IMR-90 (cell line): ENCODE measurements at regions not wholly inside any gene's neighbourhood (a gene's known extent, or its start where the extent isn't known, plus 50 kb on each side); places are given as distances from the start of the nearest gene placed in this dataset.

ENCODE experiments used
- ATAC-seq: fragments of 200-7000 bp; cut with Tn5 transposase; 2 replicates; pipeline ENCODE4 v1.9.1; 2020; ENCODE audit warnings: low read depth, mild to moderate bottlenecking, moderate library complexity
- BruUV-seq: library from RNA; stranded (reverse); fragments of 400-500 nt; replicated peaks from 2 replicates; lab custom pipeline; 2021; lab: Mats Ljungman, UMichigan
- CTCF ChIA-PET: fragments of 300-600 bp; formaldehyde crosslinking; extraction: SDS; loops from one replicate; lab custom pipeline; 2021; ENCODE audit warnings: antibody characterized with exemption; lab: Yijun Ruan, JAX
- POLR2A ChIA-PET: fragments of 300-600 bp; sonication (Branson Sonifier 250); formaldehyde crosslinking; loops from one replicate; lab custom pipeline; 2022; ENCODE audit warnings: antibody characterized with exemption; ENCODE audit not compliant: unreplicated experiment; lab: Charles Lee
- DNase-seq: peaks from one replicate; pipeline ENCODE4 v3.0.0; 2013
- H2AFZ ChIP-seq: replicated peaks from 2 replicates; pipeline ENCODE3; 2013; ENCODE audit warnings: low read length, mild to moderate bottlenecking; ENCODE audit not compliant: poor library complexity
- H2AK5ac ChIP-seq: 2 replicates; pipeline ENCODE4 v1.6.1; 2013; ENCODE audit warnings: low read depth, low read length, inconsistent platforms
- H2AK9ac ChIP-seq: replicated peaks from 2 replicates; pipeline ENCODE3; 2013; ENCODE audit warnings: mild to moderate bottlenecking, low read depth, low read length, moderate library complexity; ENCODE audit not compliant: poor library complexity
- H2BK120ac ChIP-seq: 2 replicates; pipeline ENCODE4 v1.6.1; 2013; ENCODE audit warnings: low read depth, low read length, inconsistent platforms
- H2BK15ac ChIP-seq: 3 replicates; pipeline ENCODE4 v1.6.1; 2013; ENCODE audit warnings: low read depth, low read length, inconsistent platforms
- H2BK20ac ChIP-seq: 2 replicates; pipeline ENCODE4 v1.6.1; 2013; ENCODE audit warnings: low read depth, mild to moderate bottlenecking, inconsistent platforms, low read length, moderate library complexity
- H2BK5ac ChIP-seq: 2 replicates; pipeline ENCODE4 v1.6.1; 2013; ENCODE audit warnings: mild to moderate bottlenecking, low read depth, low read length, inconsistent platforms; ENCODE audit not compliant: poor library complexity, severe bottlenecking
- H3K14ac ChIP-seq: replicated peaks from 2 replicates; pipeline ENCODE4 v1.6.1; 2013; ENCODE audit warnings: low read depth, low read length, inconsistent platforms
- H3K18ac ChIP-seq: 2 replicates; pipeline ENCODE4 v1.6.1; 2013; ENCODE audit warnings: low read depth, low read length, control low read depth
- H3K23ac ChIP-seq: 2 replicates; pipeline ENCODE4 v1.6.1; 2013; ENCODE audit warnings: low read depth, low read length, inconsistent platforms
- H3K27ac ChIP-seq: 2 replicates; pipeline ENCODE4 v1.5.1; 2013; ENCODE audit warnings: mild to moderate bottlenecking, control low read depth, low read length; ENCODE audit not compliant: insufficient read depth
- H3K27me3 ChIP-seq: 2 replicates; pipeline ENCODE4 v1.6.1; 2013; ENCODE audit warnings: low read length; ENCODE audit not compliant: control insufficient read depth, insufficient read depth
- H3K36me3 ChIP-seq: 2 replicates; pipeline ENCODE4 v1.6.1; 2013; ENCODE audit warnings: low read length, mixed read lengths; ENCODE audit not compliant: control insufficient read depth, insufficient read depth
- H3K4ac ChIP-seq: 2 replicates; pipeline ENCODE4 v1.6.1; 2013; ENCODE audit warnings: low read depth, low read length, inconsistent platforms
- H3K4me1 ChIP-seq: 2 replicates; pipeline ENCODE4 v1.6.1; 2013; ENCODE audit warnings: low read length, mixed read lengths; ENCODE audit not compliant: control insufficient read depth, insufficient read depth
- H3K4me2 ChIP-seq: 2 replicates; pipeline ENCODE4 v1.6.1; 2013; ENCODE audit warnings: low read depth, mild to moderate bottlenecking, control low read depth, low read length, moderate library complexity
- H3K4me3 ChIP-seq: 2 replicates; pipeline ENCODE4 v1.5.1; 2013; ENCODE audit warnings: low read depth, mild to moderate bottlenecking, control low read depth, low read length, moderate library complexity; ENCODE audit not compliant: insufficient read depth
- H3K56ac ChIP-seq: 2 replicates; pipeline ENCODE4 v1.6.1; 2013; ENCODE audit warnings: low read length, inconsistent platforms; ENCODE audit not compliant: insufficient read depth; ENCODE audit errors: extremely low read depth
- H3K79me1 ChIP-seq, 2 experiments: 2 replicates each; pipeline ENCODE4 v1.6.1; 2013; ENCODE audit warnings: low read length in 2 of 2, inconsistent platforms in 1 of 2, low read depth in 1 of 2
- H3K9ac ChIP-seq: 2 replicates; pipeline ENCODE4 v1.6.1; 2013; ENCODE audit warnings: low read depth, low read length, control low read depth
- H3K9me1 ChIP-seq: 2 replicates; pipeline ENCODE4 v1.6.1; 2013; ENCODE audit warnings: low read length, inconsistent platforms; ENCODE audit not compliant: insufficient read depth
- H3K9me3 ChIP-seq: 2 replicates; pipeline ENCODE4 v1.6.1; 2013; ENCODE audit warnings: low read length; ENCODE audit not compliant: control insufficient read depth, insufficient read depth
- H4K20me1 ChIP-seq: 2 replicates; pipeline ENCODE4 v1.6.1; 2013; ENCODE audit warnings: low read length, inconsistent platforms; ENCODE audit not compliant: insufficient read depth
- H4K5ac ChIP-seq: 2 replicates; pipeline ENCODE4 v1.6.1; 2013; ENCODE audit warnings: mild to moderate bottlenecking, low read depth, low read length, control low read depth
- H4K8ac ChIP-seq, 2 experiments: 2 replicates each; pipeline ENCODE4 v1.6.1; 2013; ENCODE audit warnings: low read depth in 2 of 2, low read length in 2 of 2, control low read depth in 1 of 2, inconsistent platforms in 1 of 2
- H4K91ac ChIP-seq: 2 replicates; pipeline ENCODE4 v1.6.1; 2013; ENCODE audit warnings: low read depth, low read length, inconsistent platforms; ENCODE audit not compliant: insufficient read depth
- BHLHE40 ChIP-seq: fragments of 150-350 bp; IDR thresholded peaks from 2 replicates; pipeline ENCODE4 v1.6.1; 2016; ENCODE audit warnings: mild to moderate bottlenecking, low read depth, low read length
- CEBPB ChIP-seq: IDR thresholded peaks from 2 replicates; pipeline ENCODE4 v1.6.1; 2012; ENCODE audit warnings: low read depth, low read length, improper control_type of control experiment
- CHD1 ChIP-seq: IDR thresholded peaks from 2 replicates; pipeline ENCODE4 v1.6.1; 2012; ENCODE audit warnings: low read depth, low read length, improper control_type of control experiment
- CTCF ChIP-seq: conservative IDR thresholded peaks from 2 replicates; pipeline ENCODE4 v1.5.1; 2012; ENCODE audit warnings: mild to moderate bottlenecking, low read depth, low read length, improper control_type of control experiment
- ELK1 ChIP-seq: fragments of 150-350 bp; IDR thresholded peaks from 2 replicates; pipeline ENCODE4 v1.6.1; 2016; ENCODE audit warnings: low read depth, mild to moderate bottlenecking, low read length, moderate library complexity, borderline replicate concordance
- FOS ChIP-seq: fragments of 150-350 bp; IDR thresholded peaks from 2 replicates; pipeline ENCODE4 v1.6.1; 2016; ENCODE audit warnings: low read depth, low read length
- MAFK ChIP-seq: IDR thresholded peaks from 2 replicates; pipeline ENCODE4 v1.6.1; 2012; ENCODE audit warnings: low read depth, low read length, improper control_type of control experiment
- MAZ ChIP-seq: IDR thresholded peaks from 2 replicates; pipeline ENCODE4 v1.6.1; 2012; ENCODE audit warnings: low read depth, mild to moderate bottlenecking, low read length, improper control_type of control experiment, moderate library complexity, borderline replicate concordance
- MXI1 ChIP-seq: IDR thresholded peaks from 2 replicates; pipeline ENCODE4 v1.6.1; 2012; ENCODE audit warnings: low read depth, mild to moderate bottlenecking, low read length, moderate library complexity, borderline replicate concordance
- NFE2L2 ChIP-seq: fragments of 150-350 bp; IDR thresholded peaks from 2 replicates; pipeline ENCODE4 v1.6.1; 2016; ENCODE audit warnings: low read depth, mild to moderate bottlenecking, low read length
- POLR2A ChIP-seq: IDR thresholded peaks from 2 replicates; pipeline ENCODE4 v1.6.1; 2012; ENCODE audit warnings: mild to moderate bottlenecking, low read depth, low read length
- RAD21 ChIP-seq: IDR thresholded peaks from 2 replicates; pipeline ENCODE4 v1.6.1; 2012; ENCODE audit warnings: low read length, improper control_type of control experiment
- RCOR1 ChIP-seq: IDR thresholded peaks from 2 replicates; pipeline ENCODE4 v1.6.1; 2012; ENCODE audit warnings: mild to moderate bottlenecking, low read length, improper control_type of control experiment; ENCODE audit not compliant: insufficient replicate concordance
- RFX5 ChIP-seq: IDR thresholded peaks from 2 replicates; pipeline ENCODE4 v1.8.0; 2012; ENCODE audit warnings: low read depth, mild to moderate bottlenecking, low read length, moderate library complexity
- SMC3 ChIP-seq: fragments of 150-350 bp; IDR thresholded peaks from 2 replicates; pipeline ENCODE4 v1.6.1; 2016; ENCODE audit warnings: low read depth, mild to moderate bottlenecking, antibody characterized with exemption, low read length, moderate library complexity
- whole genome bisulfite sequencing, 2 experiments: methylation state at CpG; one replicate each; pipeline versions ENCODE4 v1.1.5 to v1.1.7; 2013; ENCODE audit warnings: missing lambda C conversion rate in 2 of 2; ENCODE audit not compliant: insufficient read length in 1 of 2; ENCODE audit errors: extremely low coverage in 2 of 2; 5-methylcytosine and 5-hydroxymethylcytosine counted together
- dilution Hi-C: fragments of 300-500 bp; cut with HindIII; formaldehyde crosslinking; loops from one replicate; pipeline ENCODE4 v1.14.3; 2018; ENCODE audit warnings: low sequenced_read_pairs; ENCODE audit not compliant: unreplicated experiment
- in situ Hi-C: fragments of 300-500 bp; cut with MboI; formaldehyde crosslinking; loops from 3 replicates; pipeline ENCODE4 v1.14.3; 2019; ENCODE audit warnings: low sequenced_read_pairs, inconsistent platforms, mixed read lengths
- intact Hi-C: fragments of 100-400 bp; cut with micrococcal nuclease; formaldehyde crosslinking; loops from 2 replicates; pipeline ENCODE4 v1.10.0; 2022
- TF ChIP-seq, protein P1 (sequence below): fragments of 150-350 bp; IDR thresholded peaks from 2 replicates; pipeline ENCODE4 v1.6.1; 2017; ENCODE audit warnings: mild to moderate bottlenecking, antibody characterized with exemption, low read length, low read depth

- no peaks in the 10 kb centered on the region for H4K20me1 ChIP-seq
- no peak overlapping the region for H2BK120ac ChIP-seq
- H2BK5ac ChIP-seq, result no peak overlapping the region
- no peak overlapping the region for H3K9ac ChIP-seq
- H3K9me1 ChIP-seq, result peaks cover 7% of the 10 kb centered on the region; the same call in 1 of the 2 replicates
- H3K4ac ChIP-seq, result no peak overlapping the region
- H2AFZ ChIP-seq, result no peak overlapping the region
- H2BK15ac ChIP-seq, result no peak overlapping the region
- H3K14ac ChIP-seq, result no peak overlapping the region
- no peaks in the 10 kb centered on the region for H3K79me1 ChIP-seq
- no peaks in the 10 kb centered on the region for H3K36me3 ChIP-seq
- H3K27me3 ChIP-seq, result peaks cover 24% of the 10 kb centered on the region; the same call in 1 of the 2 replicates
- no peak overlapping the region for H2AK9ac ChIP-seq
- CTCF ChIA-PET, result no interaction called here
- H3K4me2 ChIP-seq, result no peak overlapping the region
- intact Hi-C loops, result no loop called here
- no peak overlapping the region for H4K5ac ChIP-seq
- H3K4me1 ChIP-seq, result peaks cover 18% of the 10 kb centered on the region
- no peak overlapping the region for H3K18ac ChIP-seq
- dilution Hi-C loops, result no loop called here
- H2BK20ac ChIP-seq, result no peak overlapping the region
- POLR2A ChIA-PET, result interaction anchor here (0.6 kb wide), 1 partner anchor 86 kb away, joined by 4 read pairs; no protein-coding TSS in a partner anchor
- DNase-seq (no peak), ATAC-seq (no peak)
- no peak overlapping the region for H3K4me3 ChIP-seq
- no peak overlapping the region for H4K91ac ChIP-seq
- WGBS, 2 experiments, result 72% methylated on average over 6 of the region's 13 CpGs; no CpG with 5 or more reads in 1 of the 2 experiments
- no peaks in the 10 kb centered on the region for H3K9me3 ChIP-seq
- no peak overlapping the region for H4K8ac ChIP-seq
- H3K56ac ChIP-seq, result no peak overlapping the region
- H2AK5ac ChIP-seq, result no peak overlapping the region
- in situ Hi-C loops, result no loop called here
- TF ChIP-seq MAFK (no peak), RFX5 (no peak), RCOR1 (no peak), RAD21 (no peak), ELK1 (no peak), SMC3 (no peak), FOS (no peak), CHD1 (no peak), CTCF (no peak), NFE2L2 (no peak), POLR2A (no peak), BHLHE40 (no peak), MAZ (no peak), MXI1 (no peak), CEBPB (no peak)
- TF ChIP-seq, protein P1, sequence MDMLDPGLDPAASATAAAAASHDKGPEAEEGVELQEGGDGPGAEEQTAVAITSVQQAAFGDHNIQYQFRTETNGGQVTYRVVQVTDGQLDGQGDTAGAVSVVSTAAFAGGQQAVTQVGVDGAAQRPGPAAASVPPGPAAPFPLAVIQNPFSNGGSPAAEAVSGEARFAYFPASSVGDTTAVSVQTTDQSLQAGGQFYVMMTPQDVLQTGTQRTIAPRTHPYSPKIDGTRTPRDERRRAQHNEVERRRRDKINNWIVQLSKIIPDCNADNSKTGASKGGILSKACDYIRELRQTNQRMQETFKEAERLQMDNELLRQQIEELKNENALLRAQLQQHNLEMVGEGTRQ, result no peak
- H3K27ac ChIP-seq, result no peak overlapping the region
- no TSS peak for BruUV-seq
- no peak overlapping the region for H3K23ac ChIP-seq
Measured at GRCh38 chr2:120609826-120610395, 125.8 kb upstream of the GLI2 start.
